ENCODE measurements at regions not wholly inside any gene's neighbourhood (a gene's known extent, or its start where the extent isn't known, plus 50 kb on each side); places are given as distances from the start of the nearest gene placed in this dataset.

DNA sequence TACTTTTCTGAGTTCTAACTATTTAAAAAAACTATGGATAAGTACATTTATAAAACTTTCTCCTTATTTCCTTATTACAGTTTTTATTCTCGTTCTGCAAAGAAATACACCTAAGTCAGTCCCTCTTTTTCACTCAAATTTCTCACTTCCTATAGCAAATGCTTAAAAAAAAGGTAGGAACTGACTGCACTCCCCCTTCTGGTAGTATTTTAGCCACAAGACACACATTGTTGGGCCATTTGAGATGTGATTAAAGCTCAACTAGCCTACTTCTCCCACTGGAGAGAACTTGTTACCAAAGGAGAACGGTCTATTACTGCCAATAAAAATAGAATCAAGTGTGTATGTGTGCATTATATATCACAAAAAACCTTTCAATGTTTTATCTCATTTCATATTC, 521.9 kb upstream of the PRMT6 start:
- peaks cover 12% of the 10 kb centered on the region for H3K9me3 Mint-ChIP-seq
- Histone ChIP-seq H3K79me2 (ENCODE audit: low read depth) (no peaks in the 10 kb centered on the region), H3K4me1 (no peaks in the 10 kb centered on the region), H3K36me3 (no peaks in the 10 kb centered on the region), H3F3A (ENCODE audit: low read depth) (no peaks in the 10 kb centered on the region), H4K20me1 (ENCODE audit: low read depth) (no peaks in the 10 kb centered on the region), H3K4me2 (no peak overlapping the region), H3K27ac (no peak overlapping the region), H3K4me3 (no peak overlapping the region), H3K9me3 (ENCODE audit: low read depth) (no peaks in the 10 kb centered on the region), H3K9ac (no peak overlapping the region), H3K27me3 (no peaks in the 10 kb centered on the region), H2AFZ (replicated peaks) (no peak overlapping the region)
- peak; percentile 10 for DNase-seq (ENCODE audit: low spot score)
- H3K36me3 Mint-ChIP-seq: no peaks in the 10 kb centered on the region
- TF ChIP-seq EZH2phosphoT487 (IDR thresholded peaks at IDR 0.05) (no peak), CTCF (IDR thresholded peaks at IDR 0.05) (peak; percentile 44), EZH2 (IDR thresholded peaks at IDR 0.05) (no peak)
- no peak overlapping the region for H3K27ac Mint-ChIP-seq
- no peak overlapping the region for H3K4me3 Mint-ChIP-seq
- no peaks in the 10 kb centered on the region for H3K4me1 Mint-ChIP-seq
- no peaks in the 10 kb centered on the region for H3K27me3 Mint-ChIP-seq (ENCODE audit: insufficient read depth, low read depth)

DNA sequence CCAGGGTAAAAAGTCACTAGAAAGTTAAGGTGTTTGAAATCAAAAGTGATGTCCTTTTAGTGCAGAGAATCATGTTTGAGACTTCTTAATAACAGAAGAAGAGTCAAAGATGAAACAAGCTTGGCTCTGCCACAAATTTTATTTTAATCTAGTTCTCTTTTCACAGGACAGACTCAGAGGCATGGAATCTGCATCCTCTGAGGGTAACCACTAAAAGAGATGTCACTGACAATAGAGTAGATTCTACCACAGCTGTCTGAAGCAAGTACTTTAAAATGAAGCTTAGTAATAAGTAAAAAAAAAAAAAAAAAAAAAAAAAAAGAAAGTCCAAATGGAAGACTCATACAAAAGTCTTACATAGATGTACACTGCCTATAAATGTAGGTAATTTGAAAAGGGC, 519.7 kb upstream of the PRMT6 start:
- Histone ChIP-seq H3K9ac (no peak overlapping the region), H4K20me1 (ENCODE audit: low read depth) (no peaks in the 10 kb centered on the region), H3K36me3 (no peaks in the 10 kb centered on the region), H3K4me1 (no peaks in the 10 kb centered on the region), H3K79me2 (ENCODE audit: low read depth) (no peaks in the 10 kb centered on the region), H3K27ac (no peak overlapping the region), H3K4me2 (no peak overlapping the region), H3K4me3 (no peak overlapping the region), H2AFZ (replicated peaks) (no peak overlapping the region), H3K27me3 (no peaks in the 10 kb centered on the region), H3K9me3 (ENCODE audit: low read depth) (peaks cover 4% of the 10 kb centered on the region), H3F3A (ENCODE audit: low read depth) (no peaks in the 10 kb centered on the region)
- Mint-ChIP-seq H3K4me1 (no peaks in the 10 kb centered on the region), H3K9me3 (peaks cover 14% of the 10 kb centered on the region), H3K27me3 (ENCODE audit: insufficient read depth, low read depth) (no peaks in the 10 kb centered on the region), H3K36me3 (no peaks in the 10 kb centered on the region), H3K4me3 (no peak overlapping the region), H3K27ac (no peak overlapping the region)
- no peak for TF ChIP-seq EZH2 (IDR thresholded peaks at IDR 0.05)
- no peak for TF ChIP-seq EZH2phosphoT487 (IDR thresholded peaks at IDR 0.05)
- TF ChIP-seq CTCF (IDR thresholded peaks at IDR 0.05): no peak
- no peak for DNase-seq (ENCODE audit: low spot score)

- Mint-ChIP-seq H3K4me3 (no peak overlapping the region), H3K9me3 (no peaks in the 10 kb centered on the region), H3K4me1 (peaks cover 9% of the 10 kb centered on the region), H3K27ac (no peak overlapping the region), H3K36me3 (no peaks in the 10 kb centered on the region), H3K27me3 (ENCODE audit: insufficient read depth, low read depth) (peaks cover 2% of the 10 kb centered on the region)
- Histone ChIP-seq H3K4me3 (no peak overlapping the region), H3K9ac (no peak overlapping the region), H3K27me3 (no peaks in the 10 kb centered on the region), H3K9me3 (ENCODE audit: low read depth) (no peaks in the 10 kb centered on the region), H3K4me1 (no peaks in the 10 kb centered on the region), H3K36me3 (no peaks in the 10 kb centered on the region), H3K79me2 (ENCODE audit: low read depth) (no peaks in the 10 kb centered on the region), H3F3A (ENCODE audit: low read depth) (no peaks in the 10 kb centered on the region), H3K27ac (no peak overlapping the region), H3K4me2 (no peak overlapping the region), H2AFZ (replicated peaks) (no peak overlapping the region), H4K20me1 (ENCODE audit: low read depth) (no peaks in the 10 kb centered on the region)
- DNase-seq (ENCODE audit: low spot score): no peak
- TF ChIP-seq EZH2phosphoT487 (IDR thresholded peaks at IDR 0.05) (no peak), EZH2 (IDR thresholded peaks at IDR 0.05) (no peak), CTCF (IDR thresholded peaks at IDR 0.05) (no peak)
Observed at GRCh38 chr1:106548726-106549125, 507.7 kb upstream of the PRMT6 start.

DNA sequence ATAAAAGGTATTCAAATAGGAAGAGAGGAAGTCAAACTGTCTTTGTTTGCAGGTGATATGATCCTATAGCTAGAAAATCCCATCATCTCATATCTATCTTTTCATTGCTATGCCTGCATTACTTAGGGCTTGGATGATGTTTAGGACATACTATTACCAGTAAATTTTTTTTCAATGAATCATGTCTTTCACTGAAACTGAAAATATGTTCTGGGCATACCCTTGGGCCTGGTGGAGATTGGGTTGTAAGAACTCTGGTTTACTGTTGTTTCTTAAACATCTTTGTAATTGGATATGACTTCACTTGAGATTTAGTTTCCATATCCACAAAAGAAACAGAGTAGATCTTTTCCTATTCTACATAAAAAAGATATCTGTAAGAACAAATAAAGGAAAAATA, 502.2 kb upstream of the PRMT6 start:
- Mint-ChIP-seq H3K4me1 (peaks cover 7% of the 10 kb centered on the region), H3K9me3 (no peaks in the 10 kb centered on the region), H3K4me3 (no peak overlapping the region), H3K36me3 (no peaks in the 10 kb centered on the region), H3K27me3 (ENCODE audit: insufficient read depth, low read depth) (peaks cover 2% of the 10 kb centered on the region), H3K27ac (no peak overlapping the region)
- no peak overlapping the region for H3K4me3 ChIP-seq
- no peaks in the 10 kb centered on the region for H4K20me1 ChIP-seq (ENCODE audit: low read depth)
- no peak overlapping the region for H3K9ac ChIP-seq
- H3K9me3 ChIP-seq (ENCODE audit: low read depth): no peaks in the 10 kb centered on the region
- H3K27ac ChIP-seq: no peak overlapping the region
- H3K36me3 ChIP-seq: no peaks in the 10 kb centered on the region
- no peaks in the 10 kb centered on the region for H3F3A ChIP-seq (ENCODE audit: low read depth)
- H3K4me1 ChIP-seq: no peaks in the 10 kb centered on the region
- no peak for DNase-seq (ENCODE audit: low spot score)
- TF ChIP-seq EZH2phosphoT487 (IDR thresholded peaks at IDR 0.05): no peak
- no peak for TF ChIP-seq EZH2 (IDR thresholded peaks at IDR 0.05)
- TF ChIP-seq CTCF (IDR thresholded peaks at IDR 0.05): no peak
- H3K4me2 ChIP-seq: no peak overlapping the region
- no peak overlapping the region for H2AFZ ChIP-seq (replicated peaks)
- H3K79me2 ChIP-seq (ENCODE audit: low read depth): no peaks in the 10 kb centered on the region
- H3K27me3 ChIP-seq: no peaks in the 10 kb centered on the region
